ENCODE measurements at regions not wholly inside any gene's neighbourhood (a gene's known extent, or its start where the extent isn't known, plus 50 kb on each side); places are given as distances from the start of the nearest gene placed in this dataset.
"Not testable (repeated sequence)": the region's sequence is repeated elsewhere in the genome, so short reads cannot be mapped to it uniquely, and the experiment has no call there.

GRCh38 chr1:30162565-30162964 is 560.8 kb downstream of the MATN1 start:
- H3K27ac Mint-ChIP-seq (ENCODE audit: unreplicated experiment), result no peak overlapping the region
- no peaks in the 10 kb centered on the region for H3K4me1 Mint-ChIP-seq (ENCODE audit: low read depth)
- no peaks in the 10 kb centered on the region for H3K36me3 Mint-ChIP-seq (ENCODE audit: low read depth)
- peaks cover 2% of the 10 kb centered on the region for H3K9me3 Mint-ChIP-seq (ENCODE audit: low read depth)
- DNase-seq (ENCODE audit: low spot score), result no peak
- no peak overlapping the region for H3K4me3 Mint-ChIP-seq (ENCODE audit: unreplicated experiment)
- H3K27me3 Mint-ChIP-seq (ENCODE audit: low read depth), result peaks cover 15% of the 10 kb centered on the region
- TF ChIP-seq CTCF (IDR thresholded peaks at IDR 0.05), result no peak

- DNase-seq (ENCODE audit: low spot score), result no peak
- H3K27me3 Mint-ChIP-seq (ENCODE audit: low read depth), result peaks cover 12% of the 10 kb centered on the region
- TF ChIP-seq CTCF (IDR thresholded peaks at IDR 0.05), result no peak
- H3K36me3 Mint-ChIP-seq (ENCODE audit: low read depth), result no peaks in the 10 kb centered on the region
- H3K27ac Mint-ChIP-seq (ENCODE audit: unreplicated experiment), result no peak overlapping the region
- H3K4me1 Mint-ChIP-seq (ENCODE audit: low read depth), result no peaks in the 10 kb centered on the region
- H3K4me3 Mint-ChIP-seq (ENCODE audit: unreplicated experiment), result no peak overlapping the region
- H3K9me3 Mint-ChIP-seq (ENCODE audit: low read depth), result peaks cover 2% of the 10 kb centered on the region
These were observed 561.4 kb downstream of the MATN1 start for GRCh38 chr1:30161953-30162352.

GRCh38 chr1:30160999-30161689 is 562.2 kb downstream of the MATN1 start:
- H3K36me3 Mint-ChIP-seq (ENCODE audit: low read depth), result no peaks in the 10 kb centered on the region
- no peak overlapping the region for H3K4me3 Mint-ChIP-seq (ENCODE audit: unreplicated experiment)
- H3K4me1 Mint-ChIP-seq (ENCODE audit: low read depth), result no peaks in the 10 kb centered on the region
- no peak for TF ChIP-seq CTCF (IDR thresholded peaks at IDR 0.05)
- H3K27me3 Mint-ChIP-seq (ENCODE audit: low read depth), result peaks cover 7% of the 10 kb centered on the region
- no peak overlapping the region for H3K27ac Mint-ChIP-seq (ENCODE audit: unreplicated experiment)
- no peak for DNase-seq (ENCODE audit: low spot score)
- H3K9me3 Mint-ChIP-seq (ENCODE audit: low read depth), result peaks cover 2% of the 10 kb centered on the region

- Mint-ChIP-seq H3K27ac (ENCODE audit: unreplicated experiment) (no peak overlapping the region), H3K27me3 (ENCODE audit: low read depth) (peaks cover 5% of the 10 kb centered on the region), H3K4me1 (ENCODE audit: low read depth) (no peaks in the 10 kb centered on the region), H3K9me3 (ENCODE audit: low read depth) (peaks cover 7% of the 10 kb centered on the region), H3K36me3 (ENCODE audit: low read depth) (peaks cover 1% of the 10 kb centered on the region), H3K4me3 (ENCODE audit: unreplicated experiment) (no peak overlapping the region)
- DNase-seq (ENCODE audit: low spot score), result no peak
- no peak for TF ChIP-seq CTCF (IDR thresholded peaks at IDR 0.05)
These were observed 564.4 kb downstream of the MATN1 start for GRCh38 chr1:30159015-30159414.

GRCh38 chr1:30155698-30156097 is 567.7 kb downstream of the MATN1 start:
- H3K4me3 Mint-ChIP-seq (ENCODE audit: unreplicated experiment); DNase-seq (ENCODE audit: low spot score); H3K4me1 Mint-ChIP-seq (ENCODE audit: low read depth); H3K36me3 Mint-ChIP-seq (ENCODE audit: low read depth); H3K27ac Mint-ChIP-seq (ENCODE audit: unreplicated experiment); H3K27me3 Mint-ChIP-seq (ENCODE audit: low read depth): not testable (repeated sequence)
- H3K9me3 Mint-ChIP-seq (ENCODE audit: low read depth), result peaks cover 17% of the 10 kb centered on the region

GRCh38 chr1:30155253-30155652 is 568.1 kb downstream of the MATN1 start:
- not testable (repeated sequence) for H3K27me3 Mint-ChIP-seq (ENCODE audit: low read depth); DNase-seq (ENCODE audit: low spot score); H3K27ac Mint-ChIP-seq (ENCODE audit: unreplicated experiment); H3K36me3 Mint-ChIP-seq (ENCODE audit: low read depth); H3K4me1 Mint-ChIP-seq (ENCODE audit: low read depth); H3K4me3 Mint-ChIP-seq (ENCODE audit: unreplicated experiment)
- H3K9me3 Mint-ChIP-seq (ENCODE audit: low read depth), result peaks cover 17% of the 10 kb centered on the region
